Mesenteric fat pad (tissue), 1 donor: ENCODE measurements at regions not wholly inside any gene's neighbourhood (a gene's known extent, or its start where the extent isn't known, plus 50 kb on each side); places are given as distances from the start of the nearest gene placed in this dataset.
"Not testable (repeated sequence)": the region's sequence is repeated elsewhere in the genome, so short reads cannot be mapped to it uniquely, and the experiment has no call there.

Experiments
- DNase-seq: peaks from one replicate; pipeline ENCODE4 v3.0.0-alpha.2; 2020; ENCODE audit warnings: low spot score
- donor health status: DM: yes; HTN: yes; CAD: no.

DNA sequence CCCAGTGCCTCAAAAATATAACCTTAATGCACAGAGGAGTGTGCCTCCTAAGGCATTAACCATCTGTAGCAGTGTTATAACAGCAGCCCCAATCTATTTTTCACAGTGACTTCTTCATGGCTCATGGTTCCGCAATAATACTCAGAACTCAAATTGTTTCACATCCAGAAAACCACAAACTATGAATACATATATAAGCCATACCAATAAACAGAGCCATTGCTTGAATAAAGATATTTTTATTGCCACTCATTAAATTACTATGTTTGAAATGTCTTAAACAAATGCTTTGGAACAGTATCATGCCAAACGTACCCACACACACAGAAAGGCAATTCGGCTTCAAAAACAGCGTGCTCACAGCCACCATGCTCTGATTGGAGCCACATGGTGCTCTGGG lies 629.3 kb upstream of the NRP1 start:
- no peak for DNase-seq

GRCh38 chr10:33956322-33956721 lies 621.9 kb upstream of the NRP1 start:
- not testable (repeated sequence) for DNase-seq

DNA sequence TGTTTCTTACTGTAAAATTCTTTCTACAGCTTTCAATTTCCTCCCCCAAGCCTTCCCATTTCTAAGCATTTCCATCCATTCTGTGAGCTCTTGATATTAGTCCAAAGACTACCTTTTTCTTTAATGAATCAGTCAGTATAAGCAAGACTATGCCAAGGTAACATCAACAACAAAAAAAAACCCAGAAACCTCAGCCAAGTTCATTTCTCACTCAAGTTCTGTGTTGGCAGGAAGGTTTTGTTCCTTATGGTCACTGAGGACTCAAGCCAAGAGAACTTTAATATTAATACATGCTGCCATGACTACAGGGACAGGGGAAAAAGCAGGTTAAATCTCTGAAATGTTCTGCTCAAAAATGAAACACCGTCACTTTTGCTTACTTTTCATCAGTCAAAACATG lies 621.2 kb upstream of the NRP1 start:
- DNase-seq: no peak

DNA sequence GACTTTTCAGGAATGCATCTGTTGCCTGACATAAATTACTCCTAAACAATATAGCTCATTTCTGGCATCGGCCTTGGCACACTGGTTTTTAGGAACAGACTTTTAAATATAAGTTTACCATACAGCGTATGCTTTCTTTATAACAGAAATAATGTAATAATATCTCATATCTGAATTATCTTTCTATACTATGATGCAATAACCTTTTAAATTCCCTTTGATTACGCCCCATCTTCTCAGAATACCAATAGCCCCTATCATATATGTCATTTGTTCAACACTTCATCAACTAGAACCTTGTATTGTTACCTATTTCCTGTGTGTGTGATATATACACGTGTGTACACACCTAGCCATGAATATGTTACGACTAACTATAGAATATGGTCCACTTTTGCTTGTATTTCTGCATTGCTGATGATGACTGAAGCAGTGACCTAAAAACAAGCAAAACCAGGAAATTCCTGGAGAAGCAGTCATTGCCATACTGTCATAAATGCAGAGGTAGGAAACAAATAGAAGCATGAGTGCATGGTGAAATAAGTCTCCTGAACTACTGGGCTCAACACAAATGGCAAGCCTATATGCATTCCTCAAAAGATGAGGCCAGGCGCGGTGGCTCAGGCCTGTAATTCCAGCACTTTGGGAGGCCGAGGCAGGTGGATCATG lies 618.4 kb upstream of the NRP1 start:
- DNase-seq: no peak

- DNase-seq: no peak
Observed at GRCh38 chr10:33950206-33950605, 615.7 kb upstream of the NRP1 start.

GRCh38 chr10:33947544-33947943 lies 613.1 kb upstream of the NRP1 start:
- no peak for DNase-seq

GRCh38 chr10:33945051-33945450 lies 610.6 kb upstream of the NRP1 start:
- no peak for DNase-seq

- no peak for DNase-seq
Observed at GRCh38 chr10:33942508-33942907, 608.0 kb upstream of the NRP1 start.

GRCh38 chr10:33939892-33940291 lies 605.4 kb upstream of the NRP1 start:
- no peak for DNase-seq

DNA sequence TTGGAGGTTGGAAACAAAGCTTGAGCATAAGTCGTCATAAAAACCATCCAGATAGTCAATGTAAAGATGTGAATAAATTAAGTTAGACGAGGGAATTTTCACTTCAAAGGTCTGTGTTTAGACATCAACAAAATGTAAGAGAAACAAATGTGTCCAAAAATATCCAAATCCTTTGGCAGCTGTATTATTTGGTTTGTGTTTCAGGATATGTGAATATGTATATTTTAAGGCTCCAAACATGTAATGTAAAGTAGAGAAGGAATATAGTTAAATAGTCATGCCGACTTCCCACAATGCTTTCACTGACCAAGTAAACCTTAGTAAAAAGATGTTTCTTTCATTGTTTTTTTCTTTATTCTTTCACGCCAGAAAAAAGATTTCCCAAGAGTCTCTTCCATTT lies 604.9 kb upstream of the NRP1 start:
- DNase-seq: no peak

DNA sequence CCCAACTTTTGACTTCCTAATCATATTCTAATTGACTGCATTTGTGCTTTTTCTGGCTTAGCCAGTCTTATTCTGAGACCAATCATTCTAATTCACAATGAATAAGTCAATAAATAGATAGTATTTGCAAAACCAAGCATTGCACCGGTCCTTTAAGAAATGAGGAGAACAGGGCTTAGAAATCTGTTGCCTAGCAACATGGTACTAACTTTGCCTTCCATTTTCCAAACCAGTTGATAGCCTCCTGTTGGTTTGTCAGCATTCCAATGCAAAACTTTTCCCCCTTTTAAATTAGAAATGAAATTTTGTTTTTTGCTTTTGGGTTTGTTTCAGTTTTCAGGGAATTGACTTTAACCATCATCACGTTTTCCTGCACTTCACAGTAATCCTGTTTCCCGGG lies 603.5 kb upstream of the NRP1 start:
- no peak for DNase-seq

DNA sequence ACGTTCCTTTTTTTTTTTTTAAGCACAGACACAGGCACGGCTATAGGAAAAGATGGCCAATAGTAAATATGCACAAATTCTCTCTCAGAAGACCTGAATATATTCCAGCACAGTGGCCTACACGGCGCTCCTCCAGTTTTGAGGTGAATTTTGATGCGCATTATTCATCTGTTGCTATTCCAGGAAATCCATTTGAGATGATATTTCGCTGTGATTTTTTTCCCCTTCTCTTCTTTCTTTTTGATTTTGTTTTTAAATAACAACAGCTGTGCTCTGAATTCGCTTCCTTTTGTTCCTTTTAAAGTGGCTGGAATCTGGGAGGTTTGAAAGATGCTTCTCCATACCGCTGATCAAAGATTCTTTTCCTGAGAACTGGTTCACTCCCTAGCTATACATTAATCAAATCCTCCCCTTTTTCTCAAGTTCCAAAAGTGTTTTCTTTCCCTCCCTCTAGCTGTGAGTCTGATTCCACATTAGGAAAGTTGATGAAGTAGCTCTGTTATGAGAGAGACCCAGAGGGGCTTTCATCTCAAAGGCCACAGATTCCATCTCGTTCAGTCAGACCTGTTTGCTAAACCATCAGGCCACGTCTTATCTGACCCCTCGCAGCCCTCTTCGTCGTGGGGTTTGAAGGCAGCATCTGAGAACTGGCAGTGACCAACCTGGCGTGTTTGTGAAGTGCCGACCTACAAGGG lies 602.7 kb upstream of the NRP1 start:
- no peak for DNase-seq

DNA sequence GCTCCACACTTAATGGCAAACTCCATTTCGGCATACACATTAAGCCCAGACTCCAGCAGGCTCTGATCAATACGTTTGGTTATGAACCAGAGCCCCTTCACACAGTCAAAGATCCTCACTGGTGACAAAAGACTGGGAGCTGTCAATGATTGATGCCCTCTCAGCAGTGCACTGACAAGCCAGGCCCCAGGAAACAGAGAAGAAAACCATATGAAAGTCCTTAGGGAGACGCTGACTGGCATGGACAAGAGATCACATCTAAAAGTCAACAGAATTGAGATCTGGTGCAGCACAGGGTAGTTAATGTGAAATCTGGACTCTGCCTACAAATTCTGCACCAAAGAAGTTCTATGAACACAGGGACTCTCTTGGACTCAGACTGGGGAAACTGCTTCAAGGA lies 600.9 kb upstream of the NRP1 start:
- no peak for DNase-seq

GRCh38 chr10:33930079-33930478 lies 595.6 kb upstream of the NRP1 start:
- no peak for DNase-seq

GRCh38 chr10:33927347-33927746 lies 592.9 kb upstream of the NRP1 start:
- no peak for DNase-seq

DNA sequence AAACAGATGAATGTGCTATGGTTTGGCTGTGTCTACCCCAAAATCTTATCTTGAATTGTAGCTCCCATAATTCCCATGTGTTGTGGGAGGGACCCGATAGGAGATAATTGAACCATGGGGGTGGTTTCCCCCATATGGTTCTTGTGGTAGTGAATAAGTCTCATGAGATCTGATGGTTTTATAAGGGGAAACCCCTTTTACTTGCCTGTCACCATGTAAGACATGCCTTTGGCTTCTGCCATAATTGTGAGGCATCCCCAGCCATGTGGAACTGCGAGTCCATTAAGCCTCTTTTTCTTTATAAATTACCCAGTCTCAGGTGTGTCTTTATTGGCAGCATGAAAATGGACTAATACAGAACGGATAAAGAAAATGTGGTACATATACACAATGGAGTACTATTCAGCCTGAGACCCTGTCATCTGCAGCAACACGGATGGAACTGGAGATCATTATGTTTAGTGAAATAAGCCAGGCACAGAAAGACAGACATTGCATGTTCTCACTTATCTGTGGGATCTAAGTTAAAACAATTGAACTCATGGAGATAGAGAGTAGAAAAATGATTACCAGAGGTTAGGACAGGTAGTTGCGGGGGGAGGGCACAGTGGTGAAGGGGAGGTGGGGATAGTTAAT lies 587.6 kb upstream of the NRP1 start:
- no peak for DNase-seq

GRCh38 chr10:33920351-33920750 lies 585.9 kb upstream of the NRP1 start:
- DNase-seq: no peak

- DNase-seq: no peak
Observed at GRCh38 chr10:33919244-33919643, 584.8 kb upstream of the NRP1 start.

DNA sequence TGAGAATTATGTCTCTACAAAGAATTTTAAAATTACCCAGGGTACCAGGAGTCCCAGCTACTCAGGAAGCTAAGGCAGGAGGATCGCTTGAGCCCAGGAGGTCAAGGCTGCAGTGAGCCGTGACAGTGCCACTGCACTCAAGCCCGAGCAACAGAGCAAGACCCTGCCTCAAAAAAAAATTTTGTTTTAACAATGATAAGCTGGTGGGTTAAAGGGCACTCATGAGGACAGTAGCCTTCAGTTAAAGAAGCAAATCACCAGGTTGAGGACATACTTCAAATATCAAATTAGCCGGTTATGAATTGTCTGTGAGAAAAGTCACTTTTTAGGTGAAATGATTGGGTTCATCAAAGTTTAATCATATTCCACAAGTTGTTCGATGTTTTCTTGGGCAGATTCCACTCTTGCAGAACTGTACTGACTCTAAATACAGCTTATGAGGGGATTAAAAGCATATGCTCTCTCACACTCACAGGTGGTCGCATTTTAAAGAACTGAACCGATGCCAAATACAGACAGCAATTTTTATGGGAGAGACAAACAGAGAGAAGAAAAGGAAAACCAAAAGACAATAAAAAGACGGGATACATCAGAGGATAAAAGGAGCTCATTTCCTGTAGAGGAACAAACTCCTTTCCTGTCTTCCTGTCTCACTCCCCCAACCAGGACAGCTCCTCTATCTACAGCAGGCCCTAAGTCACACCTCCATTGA lies 582.8 kb upstream of the NRP1 start:
- no peak for DNase-seq

DNA sequence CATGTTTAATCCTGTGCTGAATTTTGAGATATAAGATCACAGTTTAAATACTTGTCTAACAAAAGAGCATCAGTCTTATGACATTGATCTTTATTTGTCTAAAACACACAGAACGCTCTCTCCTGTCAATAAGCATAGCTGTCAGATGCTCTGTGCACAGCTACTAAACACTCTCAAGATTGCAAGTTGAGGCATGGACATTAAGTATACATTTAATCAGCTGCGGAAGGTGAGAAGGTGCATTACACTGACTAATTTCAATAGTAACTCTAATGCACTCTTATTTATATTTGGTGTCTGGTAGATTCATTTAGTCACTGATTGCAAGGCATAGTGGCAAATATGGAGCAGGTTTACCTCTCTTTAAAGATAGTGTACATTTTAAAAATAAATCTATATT lies 580.3 kb upstream of the NRP1 start:
- DNase-seq: no peak

DNA sequence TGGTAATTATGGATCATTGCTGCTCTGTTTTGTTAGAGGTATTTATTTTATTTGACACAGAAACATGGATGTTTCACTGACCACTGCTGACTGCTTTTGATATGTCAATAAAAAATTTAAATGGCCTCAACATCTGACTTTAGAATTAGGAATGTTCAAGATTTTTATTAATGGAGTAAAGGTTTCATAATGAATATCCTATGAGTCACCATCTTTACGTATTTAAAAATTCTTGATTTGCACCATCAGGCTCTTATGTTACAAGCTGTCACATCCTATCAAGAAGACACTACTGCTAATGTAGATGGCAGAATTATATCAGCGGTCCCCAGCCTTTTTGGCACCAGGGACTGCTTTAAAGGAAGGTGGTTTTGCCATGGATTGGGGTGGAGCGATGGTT lies 578.7 kb upstream of the NRP1 start:
- no peak for DNase-seq

GRCh38 chr10:33909476-33909875 lies 575.0 kb upstream of the NRP1 start:
- DNase-seq: not testable (repeated sequence)
